GM23338 (cell line): ENCODE measurements at regions not wholly inside any gene's neighbourhood (a gene's known extent, or its start where the extent isn't known, plus 50 kb on each side); places are given as distances from the start of the nearest gene placed in this dataset.

ENCODE experiments used
- ATAC-seq: fragments of 200-7000 bp; cut with Tn5 transposase; 3 replicates; pipeline ENCODE4 v1.9.1; 2020
- DNase-seq: peaks from one replicate; pipeline ENCODE4 v3.0.0-alpha.2; 2015; ENCODE audit warnings: low spot score
- H2AFZ ChIP-seq: fragments of 200-600 bp; sonication (generic); 2 replicates; pipeline ENCODE4 v1.8.0; 2016; ENCODE audit warnings: antibody characterized with exemption, mild to moderate bottlenecking, moderate library complexity
- H3F3A ChIP-seq: fragments of 200-600 bp; sonication (generic); replicated peaks from 2 replicates; pipeline ENCODE4 v1.8.0; 2017; ENCODE audit warnings: antibody characterized with exemption, mixed run types, low read depth
- H3K27ac ChIP-seq: fragments of 200-600 bp; sonication (generic); 2 replicates; pipeline ENCODE4 v1.6.1; 2016; ENCODE audit warnings: low read depth
- H3K27me3 ChIP-seq: fragments of 200-600 bp; sonication (generic); 2 replicates; pipeline ENCODE4 v1.8.0; 2016; ENCODE audit warnings: mild to moderate bottlenecking, mixed run types, moderate library complexity; ENCODE audit not compliant: insufficient read depth
- H3K36me3 ChIP-seq: fragments of 200-600 bp; sonication (generic); 2 replicates; pipeline ENCODE4 v1.8.0; 2016; ENCODE audit warnings: mild to moderate bottlenecking; ENCODE audit not compliant: insufficient read depth
- H3K4me1 ChIP-seq: fragments of 200-600 bp; sonication (generic); 2 replicates; pipeline ENCODE4 v1.8.0; 2016; ENCODE audit warnings: mild to moderate bottlenecking, moderate library complexity; ENCODE audit not compliant: insufficient read depth
- H3K4me2 ChIP-seq: fragments of 200-600 bp; sonication (generic); 2 replicates; pipeline ENCODE4 v1.7.1; 2017; ENCODE audit warnings: mixed run types
- H3K4me3 ChIP-seq: fragments of 200-600 bp; sonication (generic); 2 replicates; pipeline ENCODE4 v1.6.1; 2016; ENCODE audit warnings: mixed run types
- H3K79me2 ChIP-seq: fragments of 200-600 bp; sonication (generic); replicated peaks from 2 replicates; pipeline ENCODE4 v1.8.0; 2017; ENCODE audit warnings: mild to moderate bottlenecking; ENCODE audit not compliant: insufficient read depth
- H3K9me2 ChIP-seq: fragments of 200-600 bp; sonication (generic); 2 replicates; pipeline ENCODE4 v1.8.0; 2017; ENCODE audit not compliant: insufficient read depth
- H4K20me1 ChIP-seq: fragments of 200-600 bp; sonication (generic); replicated peaks from 2 replicates; pipeline ENCODE4 v1.8.0; 2017; ENCODE audit warnings: mild to moderate bottlenecking; ENCODE audit not compliant: insufficient read depth
- H3K27ac Mint-ChIP-seq: 2 replicates; pipeline ENCODE4 v1.8.0; 2020; ENCODE audit warnings: inconsistent platforms, mild to moderate bottlenecking, moderate library complexity, mixed read lengths
- H3K27me3 Mint-ChIP-seq: 3 replicates; pipeline ENCODE4 v1.8.0; 2022; ENCODE audit warnings: low read depth, mild to moderate bottlenecking, moderate library complexity, mixed read lengths, inconsistent platforms; ENCODE audit not compliant: insufficient read depth, poor library complexity
- H3K36me3 Mint-ChIP-seq: 3 replicates; pipeline ENCODE4 v1.8.0; 2021; ENCODE audit warnings: low read depth, mild to moderate bottlenecking, inconsistent platforms, moderate library complexity, mixed read lengths
- H3K4me1 Mint-ChIP-seq: 3 replicates; pipeline ENCODE4 v1.8.0; 2020; ENCODE audit warnings: mild to moderate bottlenecking, inconsistent platforms, mixed read lengths
- H3K4me3 Mint-ChIP-seq: 3 replicates; pipeline ENCODE4 v1.8.0; 2021; ENCODE audit warnings: moderate library complexity, mild to moderate bottlenecking, inconsistent platforms, mixed read lengths
- H3K9me3 Mint-ChIP-seq: 3 replicates; pipeline ENCODE4 v1.8.0; 2020; ENCODE audit warnings: moderate library complexity, mild to moderate bottlenecking, inconsistent platforms, mixed read lengths
- CREB1 ChIP-seq: fragments of 250-450 bp; sonication (Bioruptor Pico); IDR thresholded peaks from 2 replicates; pipeline ENCODE4 v1.5.0; 2020; ENCODE audit warnings: low read depth, mild to moderate bottlenecking, moderate library complexity
- EZH2 ChIP-seq: fragments of 200-600 bp; sonication (generic); IDR thresholded peaks from one replicate; pipeline ENCODE4 v1.8.0; 2017; ENCODE audit warnings: antibody characterized with exemption, mild to moderate bottlenecking, low read depth; ENCODE audit not compliant: unreplicated experiment
- JUNB ChIP-seq: IDR thresholded peaks from one replicate; pipeline ENCODE4 v1.6.1; 2016; ENCODE audit warnings: antibody characterized with exemption; ENCODE audit not compliant: unreplicated experiment
- NANOG ChIP-seq: IDR thresholded peaks from 2 replicates; pipeline ENCODE4 v1.6.1; 2016; ENCODE audit warnings: antibody characterized with exemption, borderline replicate concordance
- POLR2AphosphoS5 ChIP-seq: IDR thresholded peaks from 2 replicates; pipeline ENCODE4 v1.6.1; 2016; ENCODE audit warnings: antibody characterized with exemption, low read depth
- STAT1 ChIP-seq: IDR thresholded peaks from one replicate; pipeline ENCODE4 v1.6.1; 2016; ENCODE audit warnings: antibody characterized with exemption; ENCODE audit not compliant: unreplicated experiment
- ZNF114 ChIP-seq: fragments of 250-450 bp; sonication (Bioruptor Pico); IDR thresholded peaks from 2 replicates; pipeline ENCODE4 v1.5.0; 2020; ENCODE audit warnings: mild to moderate bottlenecking, moderate library complexity
- ZNF331 ChIP-seq: fragments of 250-450 bp; sonication (Bioruptor Pico); IDR thresholded peaks from 2 replicates; pipeline ENCODE4 v1.5.0; 2020; ENCODE audit warnings: low read depth, mild to moderate bottlenecking, moderate library complexity
- TF ChIP-seq, protein P1 (sequence below), 2 experiments: fragments of 200-600 bp in 1 of 2; sonication (generic) in 1 of 2; conservative IDR thresholded peaks; 2 replicates each; pipeline versions ENCODE4 v1.5.1 to v1.6.1; 2016 to 2017; ENCODE audit warnings: antibody characterized with exemption in 2 of 2, low read depth in 2 of 2, mild to moderate bottlenecking in 2 of 2, moderate library complexity in 1 of 2
- TF ChIP-seq, protein P2 (sequence below): IDR thresholded peaks from one replicate; pipeline ENCODE4 v1.6.1; 2018; ENCODE audit warnings: antibody characterized with exemption; ENCODE audit not compliant: unreplicated experiment
- TF ChIP-seq, protein P3 (sequence below): fragments of 250-450 bp; sonication (Bioruptor Pico); IDR thresholded peaks from 2 replicates; pipeline ENCODE4 v1.5.0; 2020; ENCODE audit warnings: mild to moderate bottlenecking, moderate library complexity

DNA sequence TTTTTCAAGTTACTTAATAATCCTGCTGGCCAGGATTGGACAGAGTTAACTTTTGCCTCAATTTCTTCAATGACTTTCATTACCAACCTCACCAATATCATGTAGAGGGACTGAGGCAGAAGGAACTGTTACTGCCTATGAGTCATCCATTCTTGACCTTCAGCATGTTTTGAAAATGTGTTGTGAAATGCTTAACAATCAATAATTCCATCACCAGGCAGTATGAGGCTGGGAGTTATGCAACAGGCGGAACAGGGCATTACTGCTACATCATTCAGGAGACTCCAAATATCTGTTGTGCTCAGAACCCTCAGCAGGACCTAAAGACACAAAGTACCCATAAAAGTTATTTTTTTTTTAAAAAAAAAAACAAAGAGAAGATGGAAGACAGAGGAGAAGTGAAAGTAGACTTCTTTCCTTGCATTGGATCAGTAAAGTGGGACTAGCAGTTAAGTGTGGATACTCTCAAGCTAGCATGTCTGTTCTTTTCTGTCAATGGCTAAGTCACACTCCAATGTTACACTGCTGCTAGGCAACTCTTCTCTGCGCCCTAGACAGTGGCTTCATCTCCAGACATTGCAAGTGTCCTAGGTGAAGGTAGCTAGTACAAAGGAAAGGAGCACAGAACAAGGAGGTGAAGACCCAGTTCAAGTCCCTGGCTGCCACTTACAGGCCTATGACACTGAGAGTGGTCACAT, 184.9 kb upstream of the LPP start:
- Mint-ChIP-seq H3K4me1 (peaks cover 4% of the 10 kb centered on the region; the same call in 2 of the 3 replicates), H3K9me3 (no peaks in the 10 kb centered on the region), H3K4me3 (no peak overlapping the region), H3K36me3 (no peaks in the 10 kb centered on the region), H3K27me3 (no peaks in the 10 kb centered on the region), H3K27ac (no peak overlapping the region)
- H3K27ac ChIP-seq, result no peak overlapping the region
- ATAC-seq, result no peak
- no peak for TF ChIP-seq POLR2AphosphoS5
- no peaks in the 10 kb centered on the region for H4K20me1 ChIP-seq
- no peaks in the 10 kb centered on the region for H3K79me2 ChIP-seq
- H3K9me2 ChIP-seq, result no peaks in the 10 kb centered on the region
- H3K4me2 ChIP-seq, result no peak overlapping the region
- H3K36me3 ChIP-seq, result no peaks in the 10 kb centered on the region
- H3K4me3 ChIP-seq, result no peak overlapping the region
- H3K4me1 ChIP-seq, result no peaks in the 10 kb centered on the region
- no peaks in the 10 kb centered on the region for H3F3A ChIP-seq
- no peak for DNase-seq
- H3K27me3 ChIP-seq, result no peaks in the 10 kb centered on the region
- H2AFZ ChIP-seq, result no peak overlapping the region

DNA sequence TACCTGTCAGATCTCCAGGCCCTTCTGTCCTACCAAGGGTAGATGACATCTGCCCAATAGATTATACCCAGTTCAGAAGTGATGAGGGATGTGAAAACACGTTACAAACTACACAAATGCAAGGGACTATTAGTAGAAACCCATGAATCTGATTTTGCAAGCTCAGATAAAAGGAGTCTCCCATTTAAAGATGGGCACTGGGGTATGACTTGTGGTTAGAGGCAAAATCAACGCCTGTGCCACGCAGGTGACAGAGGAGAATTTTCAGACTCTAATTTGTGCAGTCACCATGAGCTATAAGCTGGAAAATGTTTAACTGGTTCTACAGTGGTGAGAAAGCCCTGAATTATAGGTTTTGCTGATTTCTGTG, 184.4 kb upstream of the LPP start:
- Mint-ChIP-seq H3K27me3 (peaks cover 3% of the 10 kb centered on the region), H3K4me3 (no peak overlapping the region), H3K27ac (no peak overlapping the region), H3K36me3 (no peaks in the 10 kb centered on the region), H3K4me1 (peaks cover 4% of the 10 kb centered on the region; the same call in 2 of the 3 replicates), H3K9me3 (no peaks in the 10 kb centered on the region)
- Histone ChIP-seq H3F3A (no peaks in the 10 kb centered on the region), H3K4me2 (no peak overlapping the region), H3K4me1 (no peaks in the 10 kb centered on the region), H3K27me3 (no peaks in the 10 kb centered on the region), H4K20me1 (no peaks in the 10 kb centered on the region), H2AFZ (no peak overlapping the region), H3K27ac (no peak overlapping the region), H3K9me2 (no peaks in the 10 kb centered on the region), H3K79me2 (no peaks in the 10 kb centered on the region), H3K36me3 (no peaks in the 10 kb centered on the region), H3K4me3 (no peak overlapping the region)
- no peak for ATAC-seq
- DNase-seq, result no peak
- no peak for TF ChIP-seq STAT1
- no peak for TF ChIP-seq EZH2
- TF ChIP-seq NANOG, result no peak
- TF ChIP-seq CREB1 (CRISPR knock-in tag), result no peak
- TF ChIP-seq, protein P1, sequence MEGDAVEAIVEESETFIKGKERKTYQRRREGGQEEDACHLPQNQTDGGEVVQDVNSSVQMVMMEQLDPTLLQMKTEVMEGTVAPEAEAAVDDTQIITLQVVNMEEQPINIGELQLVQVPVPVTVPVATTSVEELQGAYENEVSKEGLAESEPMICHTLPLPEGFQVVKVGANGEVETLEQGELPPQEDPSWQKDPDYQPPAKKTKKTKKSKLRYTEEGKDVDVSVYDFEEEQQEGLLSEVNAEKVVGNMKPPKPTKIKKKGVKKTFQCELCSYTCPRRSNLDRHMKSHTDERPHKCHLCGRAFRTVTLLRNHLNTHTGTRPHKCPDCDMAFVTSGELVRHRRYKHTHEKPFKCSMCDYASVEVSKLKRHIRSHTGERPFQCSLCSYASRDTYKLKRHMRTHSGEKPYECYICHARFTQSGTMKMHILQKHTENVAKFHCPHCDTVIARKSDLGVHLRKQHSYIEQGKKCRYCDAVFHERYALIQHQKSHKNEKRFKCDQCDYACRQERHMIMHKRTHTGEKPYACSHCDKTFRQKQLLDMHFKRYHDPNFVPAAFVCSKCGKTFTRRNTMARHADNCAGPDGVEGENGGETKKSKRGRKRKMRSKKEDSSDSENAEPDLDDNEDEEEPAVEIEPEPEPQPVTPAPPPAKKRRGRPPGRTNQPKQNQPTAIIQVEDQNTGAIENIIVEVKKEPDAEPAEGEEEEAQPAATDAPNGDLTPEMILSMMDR (conservative IDR thresholded peaks at IDR 0.05; ENCODE audit: low read depth in 2 of 2), result no peak
- TF ChIP-seq ZNF114, result no peak
- TF ChIP-seq, protein P2, sequence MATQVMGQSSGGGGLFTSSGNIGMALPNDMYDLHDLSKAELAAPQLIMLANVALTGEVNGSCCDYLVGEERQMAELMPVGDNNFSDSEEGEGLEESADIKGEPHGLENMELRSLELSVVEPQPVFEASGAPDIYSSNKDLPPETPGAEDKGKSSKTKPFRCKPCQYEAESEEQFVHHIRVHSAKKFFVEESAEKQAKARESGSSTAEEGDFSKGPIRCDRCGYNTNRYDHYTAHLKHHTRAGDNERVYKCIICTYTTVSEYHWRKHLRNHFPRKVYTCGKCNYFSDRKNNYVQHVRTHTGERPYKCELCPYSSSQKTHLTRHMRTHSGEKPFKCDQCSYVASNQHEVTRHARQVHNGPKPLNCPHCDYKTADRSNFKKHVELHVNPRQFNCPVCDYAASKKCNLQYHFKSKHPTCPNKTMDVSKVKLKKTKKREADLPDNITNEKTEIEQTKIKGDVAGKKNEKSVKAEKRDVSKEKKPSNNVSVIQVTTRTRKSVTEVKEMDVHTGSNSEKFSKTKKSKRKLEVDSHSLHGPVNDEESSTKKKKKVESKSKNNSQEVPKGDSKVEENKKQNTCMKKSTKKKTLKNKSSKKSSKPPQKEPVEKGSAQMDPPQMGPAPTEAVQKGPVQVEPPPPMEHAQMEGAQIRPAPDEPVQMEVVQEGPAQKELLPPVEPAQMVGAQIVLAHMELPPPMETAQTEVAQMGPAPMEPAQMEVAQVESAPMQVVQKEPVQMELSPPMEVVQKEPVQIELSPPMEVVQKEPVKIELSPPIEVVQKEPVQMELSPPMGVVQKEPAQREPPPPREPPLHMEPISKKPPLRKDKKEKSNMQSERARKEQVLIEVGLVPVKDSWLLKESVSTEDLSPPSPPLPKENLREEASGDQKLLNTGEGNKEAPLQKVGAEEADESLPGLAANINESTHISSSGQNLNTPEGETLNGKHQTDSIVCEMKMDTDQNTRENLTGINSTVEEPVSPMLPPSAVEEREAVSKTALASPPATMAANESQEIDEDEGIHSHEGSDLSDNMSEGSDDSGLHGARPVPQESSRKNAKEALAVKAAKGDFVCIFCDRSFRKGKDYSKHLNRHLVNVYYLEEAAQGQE, result no peak
- TF ChIP-seq ZNF331 (CRISPR knock-in tag), result no peak
- no peak for TF ChIP-seq JUNB
- TF ChIP-seq POLR2AphosphoS5, result no peak
- TF ChIP-seq, protein P3, sequence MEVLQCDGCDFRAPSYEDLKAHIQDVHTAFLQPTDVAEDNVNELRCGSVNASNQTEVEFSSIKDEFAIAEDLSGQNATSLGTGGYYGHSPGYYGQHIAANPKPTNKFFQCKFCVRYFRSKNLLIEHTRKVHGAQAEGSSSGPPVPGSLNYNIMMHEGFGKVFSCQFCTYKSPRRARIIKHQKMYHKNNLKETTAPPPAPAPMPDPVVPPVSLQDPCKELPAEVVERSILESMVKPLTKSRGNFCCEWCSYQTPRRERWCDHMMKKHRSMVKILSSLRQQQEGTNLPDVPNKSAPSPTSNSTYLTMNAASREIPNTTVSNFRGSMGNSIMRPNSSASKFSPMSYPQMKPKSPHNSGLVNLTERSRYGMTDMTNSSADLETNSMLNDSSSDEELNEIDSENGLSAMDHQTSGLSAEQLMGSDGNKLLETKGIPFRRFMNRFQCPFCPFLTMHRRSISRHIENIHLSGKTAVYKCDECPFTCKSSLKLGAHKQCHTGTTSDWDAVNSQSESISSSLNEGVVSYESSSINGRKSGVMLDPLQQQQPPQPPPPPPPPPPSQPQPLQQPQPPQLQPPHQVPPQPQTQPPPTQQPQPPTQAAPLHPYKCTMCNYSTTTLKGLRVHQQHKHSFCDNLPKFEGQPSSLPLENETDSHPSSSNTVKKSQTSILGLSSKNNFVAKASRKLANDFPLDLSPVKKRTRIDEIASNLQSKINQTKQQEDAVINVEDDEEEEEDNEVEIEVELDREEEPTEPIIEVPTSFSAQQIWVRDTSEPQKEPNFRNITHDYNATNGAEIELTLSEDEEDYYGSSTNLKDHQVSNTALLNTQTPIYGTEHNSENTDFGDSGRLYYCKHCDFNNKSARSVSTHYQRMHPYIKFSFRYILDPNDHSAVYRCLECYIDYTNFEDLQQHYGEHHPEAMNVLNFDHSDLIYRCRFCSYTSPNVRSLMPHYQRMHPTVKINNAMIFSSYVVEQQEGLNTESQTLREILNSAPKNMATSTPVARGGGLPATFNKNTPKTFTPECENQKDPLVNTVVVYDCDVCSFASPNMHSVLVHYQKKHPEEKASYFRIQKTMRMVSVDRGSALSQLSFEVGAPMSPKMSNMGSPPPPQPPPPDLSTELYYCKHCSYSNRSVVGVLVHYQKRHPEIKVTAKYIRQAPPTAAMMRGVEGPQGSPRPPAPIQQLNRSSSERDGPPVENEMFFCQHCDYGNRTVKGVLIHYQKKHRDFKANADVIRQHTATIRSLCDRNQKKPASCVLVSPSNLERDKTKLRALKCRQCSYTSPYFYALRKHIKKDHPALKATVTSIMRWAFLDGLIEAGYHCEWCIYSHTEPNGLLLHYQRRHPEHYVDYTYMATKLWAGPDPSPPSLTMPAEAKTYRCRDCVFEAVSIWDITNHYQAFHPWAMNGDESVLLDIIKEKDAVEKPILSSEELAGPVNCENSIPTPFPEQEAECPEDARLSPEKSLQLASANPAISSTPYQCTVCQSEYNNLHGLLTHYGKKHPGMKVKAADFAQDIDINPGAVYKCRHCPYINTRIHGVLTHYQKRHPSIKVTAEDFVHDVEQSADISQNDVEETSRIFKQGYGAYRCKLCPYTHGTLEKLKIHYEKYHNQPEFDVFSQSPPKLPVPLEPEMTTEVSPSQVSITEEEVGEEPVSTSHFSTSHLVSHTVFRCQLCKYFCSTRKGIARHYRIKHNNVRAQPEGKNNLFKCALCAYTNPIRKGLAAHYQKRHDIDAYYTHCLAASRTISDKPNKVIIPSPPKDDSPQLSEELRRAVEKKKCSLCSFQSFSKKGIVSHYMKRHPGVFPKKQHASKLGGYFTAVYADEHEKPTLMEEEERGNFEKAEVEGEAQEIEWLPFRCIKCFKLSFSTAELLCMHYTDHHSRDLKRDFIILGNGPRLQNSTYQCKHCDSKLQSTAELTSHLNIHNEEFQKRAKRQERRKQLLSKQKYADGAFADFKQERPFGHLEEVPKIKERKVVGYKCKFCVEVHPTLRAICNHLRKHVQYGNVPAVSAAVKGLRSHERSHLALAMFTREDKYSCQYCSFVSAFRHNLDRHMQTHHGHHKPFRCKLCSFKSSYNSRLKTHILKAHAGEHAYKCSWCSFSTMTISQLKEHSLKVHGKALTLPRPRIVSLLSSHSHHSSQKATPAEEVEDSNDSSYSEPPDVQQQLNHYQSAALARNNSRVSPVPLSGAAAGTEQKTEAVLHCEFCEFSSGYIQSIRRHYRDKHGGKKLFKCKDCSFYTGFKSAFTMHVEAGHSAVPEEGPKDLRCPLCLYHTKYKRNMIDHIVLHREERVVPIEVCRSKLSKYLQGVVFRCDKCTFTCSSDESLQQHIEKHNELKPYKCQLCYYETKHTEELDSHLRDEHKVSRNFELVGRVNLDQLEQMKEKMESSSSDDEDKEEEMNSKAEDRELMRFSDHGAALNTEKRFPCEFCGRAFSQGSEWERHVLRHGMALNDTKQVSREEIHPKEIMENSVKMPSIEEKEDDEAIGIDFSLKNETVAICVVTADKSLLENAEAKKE (CRISPR knock-in tag), result no peak
